OCI-LY7 (cell line): ENCODE measurements at regions not wholly inside any gene's neighbourhood (a gene's known extent, or its start where the extent isn't known, plus 50 kb on each side); places are given as distances from the start of the nearest gene placed in this dataset.

Experiments used
- BruUV-seq: library from RNA; stranded (reverse); fragments of 400-500 nt; replicated peaks from 2 replicates; lab custom pipeline; 2021; lab: Mats Ljungman, UMichigan
- CTCF ChIA-PET: fragments of 300-600 bp; sonication (Branson Sonifier 250); formaldehyde crosslinking; loops from one replicate; lab custom pipeline; 2022; ENCODE audit warnings: antibody characterized with exemption; ENCODE audit not compliant: unreplicated experiment; lab: Charles Lee
- POLR2A ChIA-PET: fragments of 300-600 bp; sonication (Branson Sonifier 250); formaldehyde crosslinking; loops from one replicate; lab custom pipeline; 2022; ENCODE audit warnings: antibody characterized with exemption; lab: Charles Lee
- DNase-seq: peaks from one replicate; pipeline ENCODE4 v3.0.0-alpha.2; 2015; ENCODE audit warnings: low spot score
- H2AFZ ChIP-seq: fragments of 200-600 bp; sonication (generic), shearing (Covaris generic); 2 replicates; pipeline ENCODE4 v1.6.1; 2014; ENCODE audit warnings: mild to moderate bottlenecking, antibody characterized with exemption, low read length, moderate library complexity
- H3K27ac ChIP-seq: fragments of 200-600 bp; sonication (generic); 2 replicates; pipeline ENCODE4 v1.5.1; 2014; ENCODE audit warnings: mixed run types, low read depth, mild to moderate bottlenecking, moderate library complexity, low read length, inconsistent platforms; ENCODE audit not compliant: poor library complexity, severe bottlenecking
- H3K36me3 ChIP-seq: fragments of 200-600 bp; sonication (generic); 2 replicates; pipeline ENCODE4 v1.6.1; 2014; ENCODE audit warnings: mild to moderate bottlenecking, antibody characterized with exemption, low read length, moderate library complexity, mixed read lengths; ENCODE audit not compliant: insufficient read depth
- H3K4me1 ChIP-seq: fragments of 200-600 bp; sonication (generic); 2 replicates; pipeline ENCODE4 v1.5.1; 2014; ENCODE audit warnings: mild to moderate bottlenecking, low read length; ENCODE audit not compliant: insufficient read depth, poor library complexity, severe bottlenecking
- H3K4me2 ChIP-seq: fragments of 200-600 bp; sonication (generic); 2 replicates; pipeline ENCODE4 v1.6.1; 2014; ENCODE audit warnings: mild to moderate bottlenecking, low read length
- H3K4me3 ChIP-seq: fragments of 200-600 bp; sonication (generic); 2 replicates; pipeline ENCODE4 v1.5.1; 2014; ENCODE audit warnings: mild to moderate bottlenecking, low read depth, low read length; ENCODE audit not compliant: poor library complexity, severe bottlenecking
- H3K79me2 ChIP-seq: fragments of 200-600 bp; sonication (generic); 2 replicates; pipeline ENCODE4 v1.6.1; 2016; ENCODE audit warnings: low read depth, mild to moderate bottlenecking, low read length, moderate library complexity, mixed read lengths; ENCODE audit not compliant: insufficient read depth
- H3K9me2 ChIP-seq: fragments of 200-600 bp; sonication (generic); 2 replicates; pipeline ENCODE4 v1.6.1; 2016; ENCODE audit warnings: mild to moderate bottlenecking, low read length, mixed read lengths; ENCODE audit not compliant: insufficient read depth
- H3K9me3 ChIP-seq: fragments of 200-600 bp; sonication (generic); 2 replicates; pipeline ENCODE4 v1.6.1; 2014; ENCODE audit warnings: mild to moderate bottlenecking, mixed run types, low read length, mixed read lengths
- H4K20me1 ChIP-seq: fragments of 200-600 bp; sonication (generic); 2 replicates; pipeline ENCODE4 v1.6.1; 2014; ENCODE audit warnings: mild to moderate bottlenecking, antibody characterized with exemption, low read length, moderate library complexity, mixed read lengths; ENCODE audit not compliant: insufficient read depth
- CTCF ChIP-seq: fragments of 200-600 bp; sonication (generic); conservative IDR thresholded peaks from 2 replicates; pipeline ENCODE4 v1.5.1; 2014; ENCODE audit warnings: mild to moderate bottlenecking, antibody characterized with exemption, low read length, moderate library complexity, mixed read lengths
- EZH2phosphoT487 ChIP-seq: fragments of 200-600 bp; sonication (generic); IDR thresholded peaks from 2 replicates; pipeline ENCODE4 v1.6.1; 2018; ENCODE audit warnings: low read depth, borderline replicate concordance, mild to moderate bottlenecking, mixed run types, antibody characterized with exemption, low read length, moderate library complexity, mixed read lengths
- intact Hi-C: fragments of 100-400 bp; cut with micrococcal nuclease; formaldehyde crosslinking; loops from one replicate; pipeline ENCODE4 v1.10.0; 2022; ENCODE audit not compliant: unreplicated experiment

GRCh38 chr15:31525185-31525695, 198.6 kb downstream of the KLF13 start:
- CTCF ChIA-PET = no interaction called here
- POLR2A ChIA-PET = no interaction called here
- no peaks in the 10 kb centered on the region for H3K79me2 ChIP-seq
- no peak for TF ChIP-seq CTCF
- TF ChIP-seq EZH2phosphoT487 = no peak
- no peaks in the 10 kb centered on the region for H3K4me1 ChIP-seq
- no peaks in the 10 kb centered on the region for H3K9me3 ChIP-seq
- no peaks in the 10 kb centered on the region for H3K36me3 ChIP-seq
- no peak overlapping the region for H3K27ac ChIP-seq
- no peak for DNase-seq
- no peak overlapping the region for H3K4me3 ChIP-seq
- no peaks in the 10 kb centered on the region for H4K20me1 ChIP-seq
- intact Hi-C loops = no loop called here
- H3K4me2 ChIP-seq = no peak overlapping the region
- H2AFZ ChIP-seq = no peak overlapping the region
- no peaks in the 10 kb centered on the region for H3K9me2 ChIP-seq
- BruUV-seq = no TSS peak

GRCh38 chr15:31525988-31526665, 199.5 kb downstream of the KLF13 start:
- Histone ChIP-seq H3K9me3 (no peaks in the 10 kb centered on the region), H3K36me3 (no peaks in the 10 kb centered on the region), H3K9me2 (no peaks in the 10 kb centered on the region), H4K20me1 (no peaks in the 10 kb centered on the region), H3K4me1 (no peaks in the 10 kb centered on the region), H3K4me2 (no peak overlapping the region), H3K79me2 (no peaks in the 10 kb centered on the region), H3K4me3 (no peak overlapping the region), H2AFZ (no peak overlapping the region), H3K27ac (no peak overlapping the region)
- intact Hi-C loops = no loop called here
- BruUV-seq = no TSS peak
- no peak for DNase-seq
- CTCF ChIA-PET = no interaction called here
- POLR2A ChIA-PET = no interaction called here
- TF ChIP-seq CTCF = no peak
- no peak for TF ChIP-seq EZH2phosphoT487

GRCh38 chr15:31526916-31527690, 200.5 kb downstream of the KLF13 start:
- H4K20me1 ChIP-seq = no peaks in the 10 kb centered on the region
- no TSS peak for BruUV-seq
- intact Hi-C loops = no loop called here
- no peaks in the 10 kb centered on the region for H3K4me1 ChIP-seq
- H3K27ac ChIP-seq = no peak overlapping the region
- no peak for TF ChIP-seq CTCF
- no peak for TF ChIP-seq EZH2phosphoT487
- H3K9me3 ChIP-seq = no peaks in the 10 kb centered on the region
- no peaks in the 10 kb centered on the region for H3K9me2 ChIP-seq
- no peak for DNase-seq
- no peak overlapping the region for H3K4me2 ChIP-seq
- no peaks in the 10 kb centered on the region for H3K79me2 ChIP-seq
- H3K4me3 ChIP-seq = no peak overlapping the region
- POLR2A ChIA-PET = interaction anchor here (0.5 kb wide), 1 partner anchor 589 kb away, joined by 3 read pairs; no protein-coding TSS in a partner anchor
- no peak overlapping the region for H2AFZ ChIP-seq
- CTCF ChIA-PET = no interaction called here
- no peaks in the 10 kb centered on the region for H3K36me3 ChIP-seq
